IMR-90 (cell line): ENCODE measurements at regions not wholly inside any gene's neighbourhood (a gene's known extent, or its start where the extent isn't known, plus 50 kb on each side); places are given as distances from the start of the nearest gene placed in this dataset.

Source experiments
- ATAC-seq: fragments of 200-7000 bp; cut with Tn5 transposase; 2 replicates; pipeline ENCODE4 v1.9.1; 2020; ENCODE audit warnings: low read depth, mild to moderate bottlenecking, moderate library complexity
- BruUV-seq: library from RNA; stranded (reverse); fragments of 400-500 nt; replicated peaks from 2 replicates; lab custom pipeline; 2021; lab: Mats Ljungman, UMichigan
- CTCF ChIA-PET: fragments of 300-600 bp; formaldehyde crosslinking; extraction: SDS; loops from one replicate; lab custom pipeline; 2021; ENCODE audit warnings: antibody characterized with exemption; lab: Yijun Ruan, JAX
- POLR2A ChIA-PET: fragments of 300-600 bp; sonication (Branson Sonifier 250); formaldehyde crosslinking; loops from one replicate; lab custom pipeline; 2022; ENCODE audit warnings: antibody characterized with exemption; ENCODE audit not compliant: unreplicated experiment; lab: Charles Lee
- DNase-seq: peaks from one replicate; pipeline ENCODE4 v3.0.0; 2013
- H2AFZ ChIP-seq: replicated peaks from 2 replicates; pipeline ENCODE3; 2013; ENCODE audit warnings: low read length, mild to moderate bottlenecking; ENCODE audit not compliant: poor library complexity
- H2AK5ac ChIP-seq: 2 replicates; pipeline ENCODE4 v1.6.1; 2013; ENCODE audit warnings: low read depth, low read length, inconsistent platforms
- H2AK9ac ChIP-seq: replicated peaks from 2 replicates; pipeline ENCODE3; 2013; ENCODE audit warnings: mild to moderate bottlenecking, low read depth, low read length, moderate library complexity; ENCODE audit not compliant: poor library complexity
- H2BK120ac ChIP-seq: 2 replicates; pipeline ENCODE4 v1.6.1; 2013; ENCODE audit warnings: low read depth, low read length, inconsistent platforms
- H2BK15ac ChIP-seq: 3 replicates; pipeline ENCODE4 v1.6.1; 2013; ENCODE audit warnings: low read depth, low read length, inconsistent platforms
- H2BK20ac ChIP-seq: 2 replicates; pipeline ENCODE4 v1.6.1; 2013; ENCODE audit warnings: low read depth, mild to moderate bottlenecking, inconsistent platforms, low read length, moderate library complexity
- H2BK5ac ChIP-seq: 2 replicates; pipeline ENCODE4 v1.6.1; 2013; ENCODE audit warnings: mild to moderate bottlenecking, low read depth, low read length, inconsistent platforms; ENCODE audit not compliant: poor library complexity, severe bottlenecking
- H3K14ac ChIP-seq: replicated peaks from 2 replicates; pipeline ENCODE4 v1.6.1; 2013; ENCODE audit warnings: low read depth, low read length, inconsistent platforms
- H3K18ac ChIP-seq: 2 replicates; pipeline ENCODE4 v1.6.1; 2013; ENCODE audit warnings: low read depth, low read length, control low read depth
- H3K23ac ChIP-seq: 2 replicates; pipeline ENCODE4 v1.6.1; 2013; ENCODE audit warnings: low read depth, low read length, inconsistent platforms
- H3K27ac ChIP-seq: 2 replicates; pipeline ENCODE4 v1.5.1; 2013; ENCODE audit warnings: mild to moderate bottlenecking, control low read depth, low read length; ENCODE audit not compliant: insufficient read depth
- H3K27me3 ChIP-seq: 2 replicates; pipeline ENCODE4 v1.6.1; 2013; ENCODE audit warnings: low read length; ENCODE audit not compliant: control insufficient read depth, insufficient read depth
- H3K36me3 ChIP-seq: 2 replicates; pipeline ENCODE4 v1.6.1; 2013; ENCODE audit warnings: low read length, mixed read lengths; ENCODE audit not compliant: control insufficient read depth, insufficient read depth
- H3K4ac ChIP-seq: 2 replicates; pipeline ENCODE4 v1.6.1; 2013; ENCODE audit warnings: low read depth, low read length, inconsistent platforms
- H3K4me1 ChIP-seq: 2 replicates; pipeline ENCODE4 v1.6.1; 2013; ENCODE audit warnings: low read length, mixed read lengths; ENCODE audit not compliant: control insufficient read depth, insufficient read depth
- H3K4me2 ChIP-seq: 2 replicates; pipeline ENCODE4 v1.6.1; 2013; ENCODE audit warnings: low read depth, mild to moderate bottlenecking, control low read depth, low read length, moderate library complexity
- H3K4me3 ChIP-seq: 2 replicates; pipeline ENCODE4 v1.5.1; 2013; ENCODE audit warnings: low read depth, mild to moderate bottlenecking, control low read depth, low read length, moderate library complexity; ENCODE audit not compliant: insufficient read depth
- H3K56ac ChIP-seq: 2 replicates; pipeline ENCODE4 v1.6.1; 2013; ENCODE audit warnings: low read length, inconsistent platforms; ENCODE audit not compliant: insufficient read depth; ENCODE audit errors: extremely low read depth
- H3K79me1 ChIP-seq, 2 experiments: 2 replicates each; pipeline ENCODE4 v1.6.1; 2013; ENCODE audit warnings: low read length in 2 of 2, inconsistent platforms in 1 of 2, low read depth in 1 of 2
- H3K9ac ChIP-seq: 2 replicates; pipeline ENCODE4 v1.6.1; 2013; ENCODE audit warnings: low read depth, low read length, control low read depth
- H3K9me1 ChIP-seq: 2 replicates; pipeline ENCODE4 v1.6.1; 2013; ENCODE audit warnings: low read length, inconsistent platforms; ENCODE audit not compliant: insufficient read depth
- H3K9me3 ChIP-seq: 2 replicates; pipeline ENCODE4 v1.6.1; 2013; ENCODE audit warnings: low read length; ENCODE audit not compliant: control insufficient read depth, insufficient read depth
- H4K20me1 ChIP-seq: 2 replicates; pipeline ENCODE4 v1.6.1; 2013; ENCODE audit warnings: low read length, inconsistent platforms; ENCODE audit not compliant: insufficient read depth
- H4K5ac ChIP-seq: 2 replicates; pipeline ENCODE4 v1.6.1; 2013; ENCODE audit warnings: mild to moderate bottlenecking, low read depth, low read length, control low read depth
- H4K8ac ChIP-seq, 2 experiments: 2 replicates each; pipeline ENCODE4 v1.6.1; 2013; ENCODE audit warnings: low read depth in 2 of 2, low read length in 2 of 2, control low read depth in 1 of 2, inconsistent platforms in 1 of 2
- H4K91ac ChIP-seq: 2 replicates; pipeline ENCODE4 v1.6.1; 2013; ENCODE audit warnings: low read depth, low read length, inconsistent platforms; ENCODE audit not compliant: insufficient read depth
- BHLHE40 ChIP-seq: fragments of 150-350 bp; IDR thresholded peaks from 2 replicates; pipeline ENCODE4 v1.6.1; 2016; ENCODE audit warnings: mild to moderate bottlenecking, low read depth, low read length
- CEBPB ChIP-seq: IDR thresholded peaks from 2 replicates; pipeline ENCODE4 v1.6.1; 2012; ENCODE audit warnings: low read depth, low read length, improper control_type of control experiment
- CHD1 ChIP-seq: IDR thresholded peaks from 2 replicates; pipeline ENCODE4 v1.6.1; 2012; ENCODE audit warnings: low read depth, low read length, improper control_type of control experiment
- FOS ChIP-seq: fragments of 150-350 bp; IDR thresholded peaks from 2 replicates; pipeline ENCODE4 v1.6.1; 2016; ENCODE audit warnings: low read depth, low read length
- MAFK ChIP-seq: IDR thresholded peaks from 2 replicates; pipeline ENCODE4 v1.6.1; 2012; ENCODE audit warnings: low read depth, low read length, improper control_type of control experiment
- MAZ ChIP-seq: IDR thresholded peaks from 2 replicates; pipeline ENCODE4 v1.6.1; 2012; ENCODE audit warnings: low read depth, mild to moderate bottlenecking, low read length, improper control_type of control experiment, moderate library complexity, borderline replicate concordance
- MXI1 ChIP-seq: IDR thresholded peaks from 2 replicates; pipeline ENCODE4 v1.6.1; 2012; ENCODE audit warnings: low read depth, mild to moderate bottlenecking, low read length, moderate library complexity, borderline replicate concordance
- NFE2L2 ChIP-seq: fragments of 150-350 bp; IDR thresholded peaks from 2 replicates; pipeline ENCODE4 v1.6.1; 2016; ENCODE audit warnings: low read depth, mild to moderate bottlenecking, low read length
- POLR2A ChIP-seq: IDR thresholded peaks from 2 replicates; pipeline ENCODE4 v1.6.1; 2012; ENCODE audit warnings: mild to moderate bottlenecking, low read depth, low read length
- RAD21 ChIP-seq: IDR thresholded peaks from 2 replicates; pipeline ENCODE4 v1.6.1; 2012; ENCODE audit warnings: low read length, improper control_type of control experiment
- RCOR1 ChIP-seq: IDR thresholded peaks from 2 replicates; pipeline ENCODE4 v1.6.1; 2012; ENCODE audit warnings: mild to moderate bottlenecking, low read length, improper control_type of control experiment; ENCODE audit not compliant: insufficient replicate concordance
- RFX5 ChIP-seq: IDR thresholded peaks from 2 replicates; pipeline ENCODE4 v1.8.0; 2012; ENCODE audit warnings: low read depth, mild to moderate bottlenecking, low read length, moderate library complexity
- SMC3 ChIP-seq: fragments of 150-350 bp; IDR thresholded peaks from 2 replicates; pipeline ENCODE4 v1.6.1; 2016; ENCODE audit warnings: low read depth, mild to moderate bottlenecking, antibody characterized with exemption, low read length, moderate library complexity
- dilution Hi-C: fragments of 300-500 bp; cut with HindIII; formaldehyde crosslinking; loops from one replicate; pipeline ENCODE4 v1.14.3; 2018; ENCODE audit warnings: low sequenced_read_pairs; ENCODE audit not compliant: unreplicated experiment
- in situ Hi-C: fragments of 300-500 bp; cut with MboI; formaldehyde crosslinking; loops from 3 replicates; pipeline ENCODE4 v1.14.3; 2019; ENCODE audit warnings: low sequenced_read_pairs, inconsistent platforms, mixed read lengths
- intact Hi-C: fragments of 100-400 bp; cut with micrococcal nuclease; formaldehyde crosslinking; loops from 2 replicates; pipeline ENCODE4 v1.10.0; 2022
- TF ChIP-seq, protein P1 (sequence below): fragments of 150-350 bp; IDR thresholded peaks from 2 replicates; pipeline ENCODE4 v1.6.1; 2017; ENCODE audit warnings: mild to moderate bottlenecking, antibody characterized with exemption, low read length, low read depth
- TF ChIP-seq, protein P2 (sequence below): fragments of 150-350 bp; IDR thresholded peaks from 2 replicates; pipeline ENCODE4 v1.6.1; 2016; ENCODE audit warnings: low read depth, mild to moderate bottlenecking, low read length, moderate library complexity, borderline replicate concordance
- TF ChIP-seq, protein P3 (sequence below): conservative IDR thresholded peaks from 2 replicates; pipeline ENCODE4 v1.5.1; 2012; ENCODE audit warnings: mild to moderate bottlenecking, low read depth, low read length, improper control_type of control experiment

DNA sequence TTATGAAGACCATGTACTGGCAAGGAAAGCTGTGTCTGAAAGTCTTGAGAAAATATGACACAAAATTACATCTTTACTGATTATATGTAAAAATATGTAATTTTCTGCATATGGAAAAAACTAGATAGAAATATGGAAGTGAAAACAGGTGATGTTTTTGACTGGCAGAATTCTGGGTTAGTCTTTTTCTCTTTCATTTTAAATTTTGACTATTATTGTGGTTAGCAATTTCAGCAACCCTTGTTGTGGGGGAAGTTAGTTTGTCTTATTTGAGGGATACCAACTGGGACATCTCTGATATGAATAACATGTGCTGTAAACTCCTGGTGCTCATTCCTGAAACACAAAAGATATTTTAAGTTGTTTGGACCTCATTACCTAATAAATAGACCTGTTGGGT lies 49.9 kb upstream of the CPEB2 start:
- H2AFZ ChIP-seq, result no peak overlapping the region
- no peak overlapping the region for H2AK5ac ChIP-seq
- H2BK20ac ChIP-seq, result no peak overlapping the region
- no peak overlapping the region for H3K18ac ChIP-seq
- H4K8ac ChIP-seq, result no peak overlapping the region
- H3K27me3 ChIP-seq, result no peaks in the 10 kb centered on the region
- H3K4me3 ChIP-seq, result no peak overlapping the region
- no peak overlapping the region for H2AK9ac ChIP-seq
- CTCF ChIA-PET, result no interaction called here
- in situ Hi-C loops, result no loop called here
- H2BK120ac ChIP-seq, result no peak overlapping the region
- POLR2A ChIA-PET, result no interaction called here
- H3K14ac ChIP-seq, result no peak overlapping the region
- no peak overlapping the region for H3K23ac ChIP-seq
- TF ChIP-seq, protein P1, sequence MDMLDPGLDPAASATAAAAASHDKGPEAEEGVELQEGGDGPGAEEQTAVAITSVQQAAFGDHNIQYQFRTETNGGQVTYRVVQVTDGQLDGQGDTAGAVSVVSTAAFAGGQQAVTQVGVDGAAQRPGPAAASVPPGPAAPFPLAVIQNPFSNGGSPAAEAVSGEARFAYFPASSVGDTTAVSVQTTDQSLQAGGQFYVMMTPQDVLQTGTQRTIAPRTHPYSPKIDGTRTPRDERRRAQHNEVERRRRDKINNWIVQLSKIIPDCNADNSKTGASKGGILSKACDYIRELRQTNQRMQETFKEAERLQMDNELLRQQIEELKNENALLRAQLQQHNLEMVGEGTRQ, result no peak
- no peak for TF ChIP-seq CEBPB
- TF ChIP-seq, protein P2, sequence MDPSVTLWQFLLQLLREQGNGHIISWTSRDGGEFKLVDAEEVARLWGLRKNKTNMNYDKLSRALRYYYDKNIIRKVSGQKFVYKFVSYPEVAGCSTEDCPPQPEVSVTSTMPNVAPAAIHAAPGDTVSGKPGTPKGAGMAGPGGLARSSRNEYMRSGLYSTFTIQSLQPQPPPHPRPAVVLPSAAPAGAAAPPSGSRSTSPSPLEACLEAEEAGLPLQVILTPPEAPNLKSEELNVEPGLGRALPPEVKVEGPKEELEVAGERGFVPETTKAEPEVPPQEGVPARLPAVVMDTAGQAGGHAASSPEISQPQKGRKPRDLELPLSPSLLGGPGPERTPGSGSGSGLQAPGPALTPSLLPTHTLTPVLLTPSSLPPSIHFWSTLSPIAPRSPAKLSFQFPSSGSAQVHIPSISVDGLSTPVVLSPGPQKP, result no peak
- TF ChIP-seq MAZ, result no peak
- no peak for TF ChIP-seq RCOR1
- no peak for TF ChIP-seq BHLHE40
- TF ChIP-seq RAD21, result no peak
- no peak for TF ChIP-seq MXI1
- no peak for TF ChIP-seq MAFK
- no peak for TF ChIP-seq SMC3
- TF ChIP-seq POLR2A, result no peak
- no peak for TF ChIP-seq NFE2L2
- TF ChIP-seq CHD1, result no peak
- TF ChIP-seq, protein P3, sequence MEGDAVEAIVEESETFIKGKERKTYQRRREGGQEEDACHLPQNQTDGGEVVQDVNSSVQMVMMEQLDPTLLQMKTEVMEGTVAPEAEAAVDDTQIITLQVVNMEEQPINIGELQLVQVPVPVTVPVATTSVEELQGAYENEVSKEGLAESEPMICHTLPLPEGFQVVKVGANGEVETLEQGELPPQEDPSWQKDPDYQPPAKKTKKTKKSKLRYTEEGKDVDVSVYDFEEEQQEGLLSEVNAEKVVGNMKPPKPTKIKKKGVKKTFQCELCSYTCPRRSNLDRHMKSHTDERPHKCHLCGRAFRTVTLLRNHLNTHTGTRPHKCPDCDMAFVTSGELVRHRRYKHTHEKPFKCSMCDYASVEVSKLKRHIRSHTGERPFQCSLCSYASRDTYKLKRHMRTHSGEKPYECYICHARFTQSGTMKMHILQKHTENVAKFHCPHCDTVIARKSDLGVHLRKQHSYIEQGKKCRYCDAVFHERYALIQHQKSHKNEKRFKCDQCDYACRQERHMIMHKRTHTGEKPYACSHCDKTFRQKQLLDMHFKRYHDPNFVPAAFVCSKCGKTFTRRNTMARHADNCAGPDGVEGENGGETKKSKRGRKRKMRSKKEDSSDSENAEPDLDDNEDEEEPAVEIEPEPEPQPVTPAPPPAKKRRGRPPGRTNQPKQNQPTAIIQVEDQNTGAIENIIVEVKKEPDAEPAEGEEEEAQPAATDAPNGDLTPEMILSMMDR, result no peak
- no peak for TF ChIP-seq FOS
- no peak for TF ChIP-seq RFX5
- dilution Hi-C loops, result no loop called here
- H2BK15ac ChIP-seq, result no peak overlapping the region
- no peaks in the 10 kb centered on the region for H3K9me1 ChIP-seq
- no peaks in the 10 kb centered on the region for H3K79me1 ChIP-seq
- H4K5ac ChIP-seq, result no peak overlapping the region
- no peak overlapping the region for H3K4ac ChIP-seq
- BruUV-seq, result no TSS peak
- no peaks in the 10 kb centered on the region for H3K36me3 ChIP-seq
- H3K9me3 ChIP-seq, result no peaks in the 10 kb centered on the region
- H4K91ac ChIP-seq, result no peak overlapping the region
- H3K27ac ChIP-seq, result no peak overlapping the region
- no peak overlapping the region for H2BK5ac ChIP-seq
- ATAC-seq, result no peak
- no peak overlapping the region for H3K56ac ChIP-seq
- H4K20me1 ChIP-seq, result no peaks in the 10 kb centered on the region
- H3K4me2 ChIP-seq, result no peak overlapping the region
- intact Hi-C loops, result no loop called here
- no peak for DNase-seq
- no peaks in the 10 kb centered on the region for H3K4me1 ChIP-seq
- H3K9ac ChIP-seq, result no peak overlapping the region
